ENCODE measurements at regions not wholly inside any gene's neighbourhood (a gene's known extent, or its start where the extent isn't known, plus 50 kb on each side); places are given as distances from the start of the nearest gene placed in this dataset.

DNA sequence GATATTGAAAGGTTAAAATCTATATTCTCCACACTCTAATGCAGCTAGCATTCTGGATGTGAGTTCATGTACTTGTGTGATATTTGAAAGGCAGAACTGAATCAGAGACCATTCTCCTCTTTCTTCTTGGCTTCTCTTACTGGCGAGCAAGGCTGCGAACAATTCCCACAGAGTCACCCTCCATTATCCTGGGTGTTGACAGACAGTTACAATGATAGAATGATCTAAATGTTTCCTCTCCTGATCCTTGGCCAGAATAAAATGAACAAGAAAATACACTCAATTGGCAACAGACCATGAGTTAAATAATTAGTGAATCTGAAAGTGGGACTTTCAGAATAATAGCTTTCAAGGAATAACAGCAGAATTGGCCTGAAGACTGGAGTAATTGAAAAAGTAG is 342.8 kb downstream of the RAPGEF2 start:
- DNase-seq, result no peak

DNA sequence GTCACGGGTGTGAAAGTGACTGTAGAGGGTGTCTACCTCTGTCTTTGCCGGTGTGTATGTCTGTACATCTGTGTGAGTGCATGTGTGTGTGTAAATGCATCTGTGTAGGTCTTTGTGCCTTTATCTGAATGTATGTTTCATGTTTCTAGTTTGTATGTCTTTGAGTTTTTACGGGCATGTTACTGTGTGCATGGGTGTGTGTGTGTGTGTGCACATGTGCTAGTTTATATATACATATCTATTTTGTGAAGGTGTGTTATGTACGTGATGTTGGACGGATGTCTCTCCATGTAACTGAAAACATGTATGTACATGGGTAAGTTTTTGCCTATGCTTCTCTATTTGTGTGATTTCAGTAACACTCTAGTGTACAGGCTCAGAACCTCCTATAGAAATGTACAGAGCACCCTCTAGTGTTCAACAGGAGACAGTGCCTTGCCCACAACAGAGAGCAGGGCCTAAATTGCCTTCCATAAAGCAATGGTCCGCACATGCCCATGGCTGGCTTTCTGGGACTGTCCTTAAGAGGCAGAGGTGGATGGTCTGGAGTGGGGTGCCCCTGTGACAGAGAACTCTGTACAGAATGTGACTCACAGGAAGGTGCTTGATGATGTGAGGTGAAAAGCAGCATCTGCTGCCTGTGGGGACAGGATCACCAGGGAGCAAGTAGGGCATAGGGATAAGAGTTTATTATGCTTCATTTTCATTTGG is 343.5 kb downstream of the RAPGEF2 start:
- DNase-seq, result peak; percentile 88

DNA sequence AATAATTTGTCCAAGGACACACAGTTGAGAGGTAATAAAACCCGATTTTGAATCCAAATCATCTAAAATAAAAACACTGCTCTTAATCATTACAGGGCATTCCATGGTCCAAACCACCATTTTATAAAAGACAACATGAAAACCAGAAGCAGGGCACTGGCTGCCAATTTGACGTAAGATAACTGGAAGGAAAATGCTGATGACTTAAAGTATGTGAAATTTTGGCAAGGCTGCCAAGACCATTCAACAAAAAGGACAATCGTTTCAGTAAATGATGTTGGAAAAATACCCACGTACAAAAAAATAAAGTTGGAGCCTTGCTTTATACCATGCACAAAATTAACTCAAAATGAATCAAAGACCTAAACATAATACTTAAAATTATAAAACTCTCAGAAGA is 344.4 kb downstream of the RAPGEF2 start:
- DNase-seq, result no peak

DNA sequence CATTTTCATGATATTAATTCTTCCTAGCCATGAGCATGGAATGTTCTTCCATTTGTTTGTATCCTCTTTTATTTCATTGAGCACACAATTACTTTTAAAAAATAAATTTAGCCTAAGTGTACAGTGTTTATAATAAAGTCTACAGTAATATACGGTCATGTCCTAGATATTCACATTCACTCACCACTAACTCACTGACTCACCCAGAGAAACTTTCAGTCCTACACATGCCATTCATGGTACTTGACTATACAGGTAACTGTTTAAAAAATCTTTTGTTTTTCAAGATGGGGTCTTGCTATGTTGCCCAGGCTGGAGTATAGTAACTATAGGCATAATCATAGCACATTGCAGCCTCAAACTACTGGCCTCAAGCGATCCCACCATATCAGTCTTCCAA is 348.1 kb downstream of the RAPGEF2 start:
- no peak for DNase-seq

DNA sequence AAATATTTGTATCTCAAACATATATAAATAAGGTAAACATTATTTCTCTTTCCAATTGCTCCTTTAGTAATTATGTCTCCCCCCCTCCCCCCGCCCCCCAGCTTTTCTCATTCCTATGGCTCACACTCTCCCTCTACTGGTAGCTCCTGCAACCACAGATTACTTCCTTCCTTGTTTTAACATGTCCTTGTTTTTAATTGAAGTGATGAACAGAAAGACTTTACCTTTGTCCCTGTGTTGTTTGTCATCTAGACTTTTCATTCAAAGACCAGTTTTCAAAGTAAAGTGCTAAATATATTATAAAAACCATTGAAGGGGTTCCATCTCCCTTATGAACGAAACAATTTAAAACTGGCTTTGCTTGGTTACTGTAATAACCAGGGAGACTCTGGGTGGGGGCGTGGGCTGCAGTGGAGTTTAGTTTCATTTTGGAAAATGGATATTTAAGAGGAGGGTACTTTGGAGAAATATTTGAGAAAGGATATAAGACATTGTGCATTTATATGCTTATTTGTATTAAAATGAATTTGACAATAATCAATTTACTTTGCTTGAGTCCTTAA is 352.9 kb downstream of the RAPGEF2 start:
- DNase-seq, result peak; percentile 80

DNA sequence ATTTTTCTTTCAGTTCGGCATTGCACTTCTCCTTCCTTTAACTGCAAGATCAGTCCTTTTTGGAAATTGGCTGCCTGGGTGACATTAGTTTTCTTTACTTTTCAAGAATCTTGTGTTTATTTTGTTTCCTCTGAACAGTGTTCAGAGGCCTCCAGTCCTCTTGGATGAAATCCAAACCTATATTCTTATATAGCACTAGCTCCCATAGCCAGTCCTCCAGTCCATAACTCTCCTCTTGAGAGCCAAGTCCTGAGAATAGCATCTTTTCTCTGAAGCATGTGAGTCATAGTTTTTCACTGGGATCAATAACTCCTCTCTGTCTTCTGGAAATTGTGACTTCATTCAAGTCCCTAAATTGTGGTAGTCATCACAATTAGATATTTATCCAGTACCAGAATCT is 357.5 kb downstream of the RAPGEF2 start:
- no peak for DNase-seq

DNA sequence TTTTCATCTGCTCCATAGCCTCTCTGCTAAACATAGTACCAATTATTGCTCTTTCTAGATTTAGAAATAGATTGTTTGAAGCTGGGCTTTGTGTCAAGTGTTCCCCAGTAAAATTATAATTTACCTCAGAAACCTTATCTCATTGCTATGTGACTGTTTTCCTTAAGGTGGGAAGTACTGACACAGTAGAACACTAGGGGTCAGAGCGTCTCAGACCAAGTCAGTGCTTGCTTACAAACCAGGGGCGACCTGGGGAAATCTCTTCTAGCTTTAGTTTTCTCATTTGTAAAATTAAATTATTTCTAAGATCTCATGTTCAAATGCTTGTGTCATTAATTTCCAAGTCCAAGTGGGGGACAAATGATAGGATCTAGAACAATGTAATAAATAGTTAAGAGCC is 360.4 kb downstream of the RAPGEF2 start:
- DNase-seq, result no peak

DNA sequence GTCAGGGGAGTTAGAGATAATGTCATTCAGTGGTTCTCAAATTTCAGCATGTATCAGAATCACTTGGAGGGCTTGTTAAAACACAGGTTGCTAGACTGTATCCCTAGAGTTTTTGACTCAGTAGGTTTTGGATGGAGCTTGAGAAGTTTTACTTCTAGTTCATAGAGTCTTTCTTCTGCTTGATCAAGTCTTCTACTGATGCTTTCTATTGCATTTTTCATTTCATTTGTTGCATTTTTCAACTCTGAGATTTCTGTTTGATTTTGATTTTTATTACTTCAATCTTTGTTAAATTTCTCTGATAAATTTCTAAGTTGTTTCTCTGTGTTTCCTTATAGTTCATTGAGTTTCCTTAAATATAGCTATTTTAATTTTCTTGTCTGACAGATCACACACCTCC is 361.4 kb downstream of the RAPGEF2 start:
- DNase-seq, result no peak

DNA sequence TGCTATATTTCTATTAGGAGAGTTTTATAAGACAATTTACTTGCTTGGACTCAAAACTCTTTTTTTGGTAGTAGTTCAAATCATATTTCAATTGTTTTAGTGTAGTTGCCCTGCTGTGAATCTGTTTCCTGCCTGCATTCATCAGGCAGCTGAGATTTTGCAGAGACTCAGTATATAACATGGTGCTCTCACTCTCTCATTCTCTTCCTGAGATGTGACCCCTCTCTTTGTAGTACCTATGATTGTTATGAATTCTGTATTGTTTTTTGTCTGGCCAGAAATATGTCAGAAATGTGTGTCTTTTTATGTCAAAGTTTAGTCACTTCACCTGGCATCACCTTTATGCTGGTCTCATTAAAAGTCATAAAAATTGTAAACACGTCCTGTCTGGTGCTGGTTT is 374.0 kb downstream of the RAPGEF2 start:
- DNase-seq, result no peak

DNA sequence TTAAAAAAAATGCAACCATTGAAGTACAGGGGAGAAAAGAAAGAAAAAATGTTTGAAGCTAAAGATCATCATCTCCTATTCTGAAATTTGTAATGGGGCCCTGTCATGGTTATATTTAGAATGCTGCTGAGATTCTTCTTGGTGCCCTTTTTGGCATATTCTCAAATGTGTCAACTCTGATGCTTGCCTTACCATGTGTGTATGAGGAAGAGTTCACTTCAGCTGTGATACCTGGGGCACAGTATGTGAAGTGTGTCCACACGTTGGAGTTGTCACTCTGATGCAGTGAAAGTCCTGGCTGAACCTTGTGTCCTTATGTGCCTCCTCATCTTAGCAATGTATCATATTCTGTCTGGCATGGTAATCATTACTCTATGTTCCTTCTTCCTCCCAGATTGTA is 377.9 kb downstream of the RAPGEF2 start:
- DNase-seq, result no peak

DNA sequence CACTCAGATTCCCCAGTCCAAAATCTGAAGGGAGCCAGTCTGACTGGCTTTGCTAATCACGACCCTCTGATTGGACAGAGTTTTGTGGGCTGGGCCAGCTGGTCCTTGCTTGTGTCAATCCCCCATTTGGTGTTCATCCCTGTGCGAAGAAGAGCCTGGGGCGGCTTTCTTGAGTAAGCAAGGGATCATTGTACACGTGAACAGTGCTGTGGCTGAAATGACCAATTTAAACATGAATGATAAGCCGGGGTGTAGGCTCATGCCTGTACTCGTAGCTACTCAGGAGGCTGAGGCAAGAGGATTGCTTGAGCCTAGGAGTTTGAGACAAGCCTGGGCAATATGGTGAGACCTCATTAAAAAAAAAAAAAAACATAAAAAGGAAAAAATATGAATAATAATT is 379.1 kb downstream of the RAPGEF2 start:
- DNase-seq, result no peak

DNA sequence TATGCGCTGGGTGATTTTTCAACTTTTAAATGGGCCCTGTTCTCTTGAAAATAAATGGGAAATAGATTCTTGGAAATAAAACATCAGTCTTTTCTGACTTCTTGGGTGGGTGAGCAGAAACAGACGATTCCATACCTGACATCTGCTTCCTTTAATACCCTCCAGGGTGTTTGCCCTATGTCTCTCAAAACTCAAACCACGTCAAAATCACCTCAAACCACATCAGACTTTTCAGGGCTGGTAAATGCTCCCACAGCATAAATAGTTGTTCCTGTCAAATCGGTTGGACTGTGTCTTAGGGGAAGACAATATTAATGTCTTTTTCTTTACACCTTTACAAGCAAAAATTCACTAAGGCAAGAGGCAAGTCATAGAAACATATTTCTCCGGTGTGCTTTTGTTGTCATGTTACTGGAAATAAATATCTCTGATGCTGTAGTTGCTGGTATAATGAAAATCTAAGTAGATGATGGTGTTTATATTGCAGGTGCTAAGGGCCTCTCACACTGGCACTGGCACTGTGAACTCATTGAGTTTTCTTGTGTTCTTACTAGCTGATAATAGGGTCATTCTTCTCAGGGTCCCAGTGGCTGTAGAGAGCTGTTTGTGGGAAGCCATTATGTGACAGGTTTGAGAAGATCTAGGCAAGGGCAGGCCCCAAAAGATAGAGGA is 380.4 kb downstream of the RAPGEF2 start:
- DNase-seq, result no peak

GRCh38 chr4:159483782-159484741 is 381.2 kb downstream of the RAPGEF2 start:
- DNase-seq, result no peak

DNA sequence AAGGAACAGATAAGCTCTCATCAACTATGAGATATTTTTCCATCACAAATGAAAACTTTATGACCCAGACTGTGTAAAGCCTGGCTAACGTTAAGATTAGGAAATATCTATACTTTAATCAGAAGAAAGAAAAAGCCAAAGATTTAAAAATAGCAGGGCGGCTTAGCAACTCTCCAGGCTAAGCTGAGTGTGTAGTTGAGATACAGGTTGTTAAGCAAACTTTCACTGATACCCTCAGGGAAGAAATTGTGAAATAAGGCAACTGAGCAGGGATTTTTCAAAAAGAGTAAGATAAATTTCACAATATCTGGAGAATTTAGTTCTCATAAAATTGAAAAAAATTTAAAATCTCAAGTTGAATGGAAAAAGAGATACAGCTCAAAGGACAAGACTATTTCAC is 382.0 kb downstream of the RAPGEF2 start:
- DNase-seq, result no peak

GRCh38 chr4:159487284-159487747 is 384.4 kb downstream of the RAPGEF2 start:
- peak; percentile 85 for DNase-seq

- DNase-seq, result no peak
These were observed 386.8 kb downstream of the RAPGEF2 start for GRCh38 chr4:159489646-159490045.

- DNase-seq, result no peak
These were observed 392.8 kb downstream of the RAPGEF2 start for GRCh38 chr4:159495515-159496236.

DNA sequence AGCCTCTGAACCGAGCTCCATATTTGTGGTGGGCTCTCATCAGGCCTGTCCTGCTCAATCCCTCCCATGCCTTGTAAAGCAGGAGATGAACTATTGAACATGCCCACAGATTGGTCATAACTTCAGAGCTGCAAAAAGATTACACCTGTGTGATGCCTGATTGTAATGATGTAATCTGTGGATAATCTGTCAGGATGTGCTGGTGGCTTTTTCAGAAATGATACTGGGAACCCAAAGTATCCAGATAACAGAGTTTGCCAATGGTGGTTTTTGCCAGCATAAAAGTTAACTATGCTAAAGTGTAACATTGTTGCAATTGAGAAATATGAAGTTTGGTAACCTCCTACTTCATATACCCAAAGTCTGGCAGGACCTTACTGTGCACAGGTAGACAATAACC is 393.4 kb downstream of the RAPGEF2 start:
- DNase-seq, result no peak

DNA sequence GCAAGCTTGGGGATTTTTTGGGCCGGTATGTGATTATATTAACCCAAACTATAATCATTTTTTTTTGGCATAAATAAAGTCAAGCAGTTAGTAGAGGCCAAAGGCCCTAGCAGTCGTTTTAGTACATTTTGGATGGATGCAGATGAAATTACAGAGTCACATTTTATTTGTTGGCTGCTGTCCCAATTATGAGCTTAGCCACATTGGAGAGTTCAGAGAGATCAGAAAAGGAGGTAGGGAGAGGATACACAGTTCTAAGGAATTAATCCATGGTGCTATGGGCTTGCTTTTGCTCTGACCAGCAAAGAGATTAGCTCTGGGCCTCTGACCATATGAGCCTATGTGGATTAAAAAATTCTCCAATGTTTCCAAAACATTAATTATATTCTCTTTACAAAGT is 395.1 kb downstream of the RAPGEF2 start:
- no peak for DNase-seq

GRCh38 chr4:159498446-159499115 is 395.7 kb downstream of the RAPGEF2 start:
- DNase-seq, result no peak

DNA sequence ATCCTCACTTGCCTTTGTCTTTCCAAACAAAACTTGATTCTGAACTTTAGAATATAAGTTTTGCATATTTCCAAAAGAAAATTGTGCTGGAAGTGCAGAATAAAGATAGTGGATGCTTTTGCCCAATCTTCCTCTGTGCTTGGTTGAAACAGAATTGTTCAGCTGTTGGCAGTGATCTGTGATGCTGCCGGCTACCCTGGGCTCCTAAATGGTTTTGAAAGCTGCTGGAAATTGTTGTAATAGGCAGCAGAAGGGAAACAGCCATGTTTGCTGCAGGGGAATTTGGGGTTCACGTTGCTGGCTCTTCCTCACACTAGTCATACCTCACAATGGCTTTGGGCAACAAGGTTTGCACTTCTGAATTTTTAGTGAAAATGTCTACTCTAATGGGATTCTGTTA is 398.0 kb downstream of the RAPGEF2 start:
- no peak for DNase-seq

Data from hematopoietic multipotent progenitor cell treated with erythropoietin and hydrocortisone succinate and interleukin-3 and kit ligand, for 4 days (in vitro differentiated cells).